Lower leg skin (tissue), 3 donors: ENCODE measurements at regions not wholly inside any gene's neighbourhood (a gene's known extent, or its start where the extent isn't known, plus 50 kb on each side); places are given as distances from the start of the nearest gene placed in this dataset.

Source experiments
- CTCF ChIP-seq, 3 donors: fragments of 450-650 bp; IDR thresholded peaks; one replicate each; pipeline ENCODE4 v1.5.1; 2016; ENCODE audit warnings: antibody characterized with exemption in 3 of 3, mild to moderate bottlenecking in 3 of 3, moderate library complexity in 2 of 3
- POLR2A ChIP-seq, 2 donors: fragments of 450-650 bp; IDR thresholded peaks; one replicate each; pipeline ENCODE4 v1.6.1; 2016 to 2017; ENCODE audit warnings: antibody characterized with exemption in 2 of 2, mild to moderate bottlenecking in 1 of 2, moderate library complexity in 1 of 2

GRCh38 chr11:115644856-115645255 lies 140.6 kb upstream of the CADM1 start:
- TF ChIP-seq CTCF (IDR thresholded peaks at IDR 0.05) (no peak), POLR2A (IDR thresholded peaks at IDR 0.05) (no peak)
